Immature natural killer cell (primary cell): ENCODE measurements at regions not wholly inside any gene's neighbourhood (a gene's known extent, or its start where the extent isn't known, plus 50 kb on each side); places are given as distances from the start of the nearest gene placed in this dataset.

Experiments used
- DNase-seq, 3 donors: peaks; one replicate each; pipeline ENCODE4 v3.0.0; 2022; ENCODE audit warnings: mixed read lengths in 1 of 3
- H3K27ac Mint-ChIP-seq, 6 donors: one replicate each; pipeline ENCODE4 v1.8.0; 2020; ENCODE audit warnings: mixed read lengths in 6 of 6, mild to moderate bottlenecking in 5 of 6, inconsistent platforms in 4 of 6, moderate library complexity in 3 of 6
- H3K27me3 Mint-ChIP-seq, 3 donors: one replicate each; pipeline ENCODE4 v1.8.0; 2020 to 2021; ENCODE audit warnings: low read depth in 3 of 3, mild to moderate bottlenecking in 3 of 3, mixed read lengths in 3 of 3, moderate library complexity in 3 of 3, inconsistent platforms in 1 of 3
- H3K36me3 Mint-ChIP-seq, 3 donors: one replicate each; pipeline ENCODE4 v1.8.0; 2020; ENCODE audit warnings: mixed read lengths in 3 of 3, inconsistent platforms in 2 of 3, mild to moderate bottlenecking in 2 of 3
- H3K4me1 Mint-ChIP-seq, 2 donors: one replicate each; pipeline ENCODE4 v1.8.0; 2020; ENCODE audit warnings: inconsistent platforms in 2 of 2, mild to moderate bottlenecking in 2 of 2, mixed read lengths in 2 of 2, moderate library complexity in 1 of 2
- H3K4me3 Mint-ChIP-seq, 5 donors: one replicate each; pipeline ENCODE4 v1.8.0; 2020; ENCODE audit warnings: mild to moderate bottlenecking in 5 of 5, mixed read lengths in 5 of 5, inconsistent platforms in 3 of 5, moderate library complexity in 3 of 5
- H3K9me3 Mint-ChIP-seq, 6 donors: one replicate each; pipeline ENCODE4 v1.8.0; 2020; ENCODE audit warnings: mild to moderate bottlenecking in 6 of 6, mixed read lengths in 6 of 6, inconsistent platforms in 4 of 6, moderate library complexity in 3 of 6

DNA sequence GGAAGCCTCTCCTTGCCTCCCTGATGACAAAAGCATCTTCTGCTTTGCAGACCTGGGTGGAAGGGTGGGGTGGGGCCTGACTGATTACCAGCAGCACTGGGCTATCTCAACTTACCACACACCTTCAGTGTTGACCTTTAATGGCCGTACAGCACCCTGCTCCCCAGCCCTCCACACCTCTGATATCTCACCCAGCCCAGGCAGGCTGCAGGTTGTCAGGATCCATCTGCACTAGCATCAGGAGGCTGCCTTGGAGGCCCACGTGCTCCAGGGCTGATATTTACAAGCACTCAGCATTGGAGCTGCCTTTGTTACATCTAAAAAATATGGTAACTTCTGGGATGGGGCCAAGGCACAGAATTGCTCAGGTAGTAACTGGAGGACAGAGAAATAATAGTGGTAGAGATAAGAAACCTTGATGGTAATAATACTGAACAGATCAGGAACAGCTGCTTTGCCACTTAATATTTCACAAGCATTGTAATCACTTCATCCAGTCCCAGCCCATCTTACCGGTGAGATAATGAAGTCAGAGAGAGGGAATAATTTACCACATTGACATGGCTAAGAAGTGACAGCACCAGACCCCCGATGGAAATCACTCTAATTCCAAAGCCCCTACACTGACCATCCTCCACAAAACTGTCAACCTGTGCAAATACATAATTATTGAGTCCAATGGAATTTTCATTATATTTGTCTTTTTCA, 125.2 kb upstream of the RFLNA start:
- Mint-ChIP-seq H3K27me3 (peaks cover 4 to 6% (median 4%) of the 10 kb centered on the region in 3 donors), H3K4me1 (no peaks in the 10 kb centered on the region), H3K4me3 (no peak overlapping the region), H3K9me3 (no peaks in the 10 kb centered on the region), H3K27ac (no peak overlapping the region), H3K36me3 (no peaks in the 10 kb centered on the region)
- DNase-seq: no peak

DNA sequence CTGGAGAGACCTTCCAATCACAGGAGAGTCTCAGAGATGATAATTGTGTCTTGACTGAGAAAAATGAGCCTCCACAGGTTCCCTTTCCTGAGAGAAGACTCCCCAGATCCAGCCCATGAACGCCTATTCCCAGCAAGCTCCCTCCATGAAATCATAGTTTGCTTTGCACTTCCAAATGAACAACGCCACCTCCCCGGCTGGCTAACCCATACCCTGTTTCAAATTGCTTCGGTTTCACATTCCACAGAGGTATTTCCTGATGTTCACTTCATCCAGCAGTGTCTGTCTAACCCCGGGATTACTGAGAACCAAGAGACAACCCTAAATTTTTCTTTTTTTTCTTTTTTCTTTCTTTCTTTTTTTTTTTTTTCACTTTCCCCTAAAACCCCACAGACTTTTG, 124.1 kb upstream of the RFLNA start:
- Mint-ChIP-seq H3K4me1 (no peaks in the 10 kb centered on the region), H3K36me3 (no peaks in the 10 kb centered on the region), H3K4me3 (no peak overlapping the region), H3K27ac (no peak overlapping the region), H3K9me3 (no peaks in the 10 kb centered on the region), H3K27me3 (peaks cover 4 to 6% (median 4%) of the 10 kb centered on the region in 3 donors)
- no peak for DNase-seq

DNA sequence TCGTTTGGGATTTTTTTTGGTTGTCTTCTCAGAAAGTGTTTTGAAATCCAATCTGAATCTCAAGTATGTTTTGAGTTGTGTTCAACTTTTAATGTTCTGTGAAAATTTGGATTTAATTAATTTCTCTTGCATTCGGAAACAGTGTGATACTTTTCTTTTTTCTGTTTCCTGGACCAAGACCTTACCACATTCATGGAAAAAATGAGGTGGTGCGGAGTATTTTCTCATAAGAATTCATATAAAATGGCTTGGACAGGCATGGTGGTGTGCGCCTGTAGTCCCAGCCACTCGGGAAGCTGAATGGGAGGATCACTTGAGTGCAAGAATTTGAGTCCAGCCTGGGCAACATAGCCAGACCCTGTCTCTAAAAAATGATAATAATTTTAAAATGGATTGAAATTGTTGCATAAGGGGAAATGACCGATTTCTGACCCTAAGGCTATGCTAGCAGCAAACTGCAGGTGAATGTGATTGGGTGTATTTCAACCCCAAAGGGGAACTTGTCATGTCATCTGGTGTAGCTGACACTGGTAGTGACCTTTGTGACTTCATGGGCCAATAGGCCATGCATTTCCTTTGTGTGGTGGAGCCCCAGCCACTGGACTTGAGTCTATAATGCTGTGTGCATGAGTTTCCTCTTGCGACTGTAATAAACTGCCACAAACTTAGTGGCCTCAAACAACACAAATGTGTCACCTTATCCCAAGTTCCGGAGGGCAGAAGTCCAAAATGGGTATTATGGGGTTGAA, 123.5 kb upstream of the RFLNA start:
- Mint-ChIP-seq H3K27ac (no peak overlapping the region), H3K9me3 (no peaks in the 10 kb centered on the region), H3K4me3 (no peak overlapping the region), H3K27me3 (peaks cover 4 to 6% (median 4%) of the 10 kb centered on the region in 3 donors), H3K4me1 (no peaks in the 10 kb centered on the region), H3K36me3 (no peaks in the 10 kb centered on the region)
- DNase-seq: no peak

DNA sequence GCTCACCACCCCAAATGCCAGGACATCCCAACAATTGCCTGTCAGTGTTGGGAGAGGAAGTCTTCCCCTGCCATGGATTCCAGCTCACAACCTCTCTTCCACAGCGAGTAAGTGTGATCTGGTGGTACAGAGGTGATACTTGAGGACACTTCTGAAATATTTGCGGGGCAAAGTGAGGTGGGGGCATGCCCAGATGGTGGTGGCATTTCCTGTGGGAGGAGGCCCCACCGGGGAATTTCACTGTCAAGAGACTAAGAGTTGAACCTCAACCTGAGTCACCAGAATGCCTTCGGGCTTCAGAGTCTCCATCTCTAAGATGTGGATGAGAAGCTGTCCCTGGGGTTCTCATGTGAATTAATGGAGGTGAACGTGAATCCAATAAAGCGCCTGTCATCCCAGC, 122.3 kb upstream of the RFLNA start:
- H3K9me3 Mint-ChIP-seq: no peaks in the 10 kb centered on the region
- H3K27me3 Mint-ChIP-seq: peaks cover 2 to 6% (median 4%) of the 10 kb centered on the region in 3 donors
- no peak overlapping the region for H3K4me3 Mint-ChIP-seq
- no peaks in the 10 kb centered on the region for H3K36me3 Mint-ChIP-seq
- no peak for DNase-seq
- no peaks in the 10 kb centered on the region for H3K4me1 Mint-ChIP-seq
- H3K27ac Mint-ChIP-seq: no peak overlapping the region

DNA sequence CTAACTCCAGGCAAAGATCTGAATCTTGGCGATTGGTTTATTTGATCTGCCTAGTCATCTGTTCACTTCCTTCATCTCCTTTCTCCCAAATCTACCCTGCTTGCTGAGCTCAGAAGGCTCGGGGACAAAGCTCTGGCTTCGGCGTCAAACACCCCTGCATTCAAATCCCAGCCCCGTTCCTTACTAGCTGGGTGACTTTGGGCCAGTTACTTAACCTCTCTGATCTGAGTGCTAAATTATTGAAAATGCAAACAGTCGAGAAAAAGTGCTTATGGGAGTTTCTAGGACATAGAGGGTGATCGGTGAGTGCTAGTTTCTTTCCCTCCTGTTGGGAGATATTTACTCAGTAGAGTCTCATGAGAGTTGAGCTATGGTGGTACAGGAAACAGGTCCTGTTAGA, 121.2 kb upstream of the RFLNA start:
- no peak for DNase-seq
- Mint-ChIP-seq H3K9me3 (no peaks in the 10 kb centered on the region), H3K27me3 (peaks cover 2 to 10% (median 2%) of the 10 kb centered on the region in 3 donors), H3K27ac (no peak overlapping the region), H3K36me3 (no peaks in the 10 kb centered on the region), H3K4me3 (no peak overlapping the region), H3K4me1 (no peaks in the 10 kb centered on the region)

DNA sequence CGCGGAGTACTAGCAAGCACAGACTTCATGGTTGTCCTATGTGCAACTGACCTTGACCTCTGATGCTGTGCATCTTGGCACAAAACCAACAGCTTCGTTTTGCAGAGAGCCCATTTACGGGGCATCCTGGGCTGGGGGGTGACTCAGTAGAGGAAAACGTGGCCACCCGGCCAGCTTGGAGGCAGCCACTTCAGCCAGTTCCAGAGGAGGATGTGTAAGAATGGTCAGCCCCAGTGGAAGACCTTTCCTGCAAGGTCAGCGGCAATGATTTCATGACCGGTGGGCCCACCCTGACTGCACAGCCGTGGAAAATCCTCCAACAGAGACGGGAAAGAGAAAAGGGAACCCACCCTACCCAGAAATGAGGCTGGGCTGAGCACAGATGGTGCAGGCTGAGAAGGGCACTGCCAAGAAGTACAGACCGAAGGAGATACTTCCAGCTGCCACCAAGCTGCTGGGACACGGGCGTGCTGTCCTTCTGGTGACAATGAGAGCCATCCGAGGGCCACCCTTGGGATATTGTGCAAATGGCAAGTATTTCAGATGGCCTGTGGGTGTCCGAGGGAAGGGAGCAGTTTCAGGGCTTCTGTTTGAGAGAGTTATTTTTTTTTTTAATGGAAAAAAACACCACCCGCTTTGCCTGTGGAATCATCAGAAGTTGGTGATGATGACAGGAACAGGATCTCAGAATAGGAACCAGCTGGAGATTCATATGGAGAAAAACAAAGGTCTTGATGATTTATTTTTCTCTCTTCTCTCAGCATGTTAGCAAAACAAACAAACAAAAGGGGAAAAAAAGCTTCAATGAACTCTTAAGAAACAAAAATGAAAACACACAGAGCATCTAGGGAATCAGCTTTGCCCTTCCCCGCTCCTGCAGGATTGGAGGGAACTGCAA, 120.2 kb upstream of the RFLNA start:
- Mint-ChIP-seq H3K36me3 (no peaks in the 10 kb centered on the region), H3K4me3 (no peak overlapping the region), H3K27me3 (peaks cover 2 to 10% (median 2%) of the 10 kb centered on the region in 3 donors), H3K9me3 (no peaks in the 10 kb centered on the region), H3K4me1 (no peaks in the 10 kb centered on the region), H3K27ac (no peak overlapping the region)
- DNase-seq: no peak

DNA sequence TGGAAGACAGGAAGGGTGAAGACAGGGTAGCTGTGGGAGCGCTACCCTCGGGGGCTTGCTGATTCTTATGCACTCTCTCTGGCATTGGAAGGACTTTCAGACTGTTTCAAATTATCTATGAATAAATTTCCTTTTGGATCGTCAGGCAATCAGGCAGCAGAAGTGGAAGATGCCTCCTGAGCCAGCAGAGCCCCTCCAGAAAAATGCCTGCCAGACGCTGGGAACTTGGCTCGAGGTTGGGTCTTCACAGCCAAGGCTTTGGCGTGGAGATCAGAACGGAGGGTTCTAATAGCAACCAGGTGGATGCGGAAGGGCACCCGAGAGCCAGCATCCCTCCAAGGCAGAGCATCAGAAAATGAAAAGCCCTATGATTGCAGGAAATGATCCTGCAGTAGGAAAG, 119.2 kb upstream of the RFLNA start:
- Mint-ChIP-seq H3K36me3 (no peaks in the 10 kb centered on the region), H3K4me3 (no peak overlapping the region), H3K9me3 (no peaks in the 10 kb centered on the region), H3K27me3 (peaks cover 0 to 10% (median 4%) of the 10 kb centered on the region in 3 donors), H3K27ac (no peak overlapping the region), H3K4me1 (no peaks in the 10 kb centered on the region)
- no peak for DNase-seq

DNA sequence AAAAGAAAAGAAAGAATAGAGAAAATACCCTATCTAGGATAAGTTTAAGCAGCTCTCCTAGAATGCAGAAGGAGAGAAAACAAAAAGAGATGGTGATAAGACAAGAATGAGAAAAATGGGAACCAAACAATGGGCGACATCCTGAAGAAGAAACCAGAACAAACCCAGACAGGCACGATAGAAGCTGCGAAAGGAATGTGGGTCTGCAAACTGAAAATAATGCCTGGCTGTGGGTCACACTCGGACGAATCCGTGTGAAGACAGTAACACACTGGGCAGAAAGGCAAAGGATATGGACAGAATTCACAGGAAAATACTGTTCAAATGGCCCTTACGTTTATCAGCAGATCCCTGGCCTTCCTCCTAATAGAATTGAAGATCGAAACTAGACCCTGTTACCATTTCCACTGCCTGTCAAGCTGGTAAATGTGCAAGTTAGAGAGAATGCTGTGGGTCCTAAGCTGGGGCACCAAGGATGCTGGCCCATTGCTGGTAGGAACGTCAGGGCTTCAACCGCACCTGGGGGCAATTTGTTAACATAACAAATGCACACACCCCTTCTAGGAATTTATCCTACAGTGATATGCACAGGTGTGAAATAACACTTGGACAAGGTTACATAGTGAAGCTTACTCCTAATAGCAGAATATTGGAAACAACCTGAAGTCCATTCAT, 117.5 kb upstream of the RFLNA start:
- Mint-ChIP-seq H3K27ac (no peak overlapping the region), H3K27me3 (peaks cover 0 to 8% (median 2%) of the 10 kb centered on the region in 3 donors), H3K9me3 (no peaks in the 10 kb centered on the region)

DNA sequence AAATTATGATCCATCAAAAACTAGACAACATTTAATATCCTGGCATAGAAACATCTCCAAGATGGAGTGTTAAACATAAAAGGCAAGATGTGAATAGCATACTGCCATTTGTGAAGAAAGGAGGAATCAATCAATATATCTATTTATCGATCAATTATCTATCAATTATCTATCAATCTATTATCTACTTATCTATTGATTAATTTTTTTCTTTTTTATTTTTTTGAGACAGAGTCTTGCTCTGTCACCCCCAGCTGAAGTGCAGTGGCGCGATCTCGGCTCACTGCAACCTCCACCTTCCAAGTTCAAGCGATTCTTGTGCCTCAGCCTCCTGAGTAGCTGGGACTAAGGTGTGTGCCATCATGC, 117.0 kb upstream of the RFLNA start:
- Mint-ChIP-seq H3K4me1 (no peaks in the 10 kb centered on the region), H3K27me3 (peaks cover 0 to 8% (median 2%) of the 10 kb centered on the region in 3 donors), H3K36me3 (no peaks in the 10 kb centered on the region), H3K27ac (no peak overlapping the region), H3K4me3 (no peak overlapping the region), H3K9me3 (no peaks in the 10 kb centered on the region)
- no peak for DNase-seq

More for the DNA sequence above, 117.5 kb upstream of the RFLNA start:
- Mint-ChIP-seq H3K4me1 (no peaks in the 10 kb centered on the region), H3K4me3 (no peak overlapping the region), H3K36me3 (no peaks in the 10 kb centered on the region)
- no peak for DNase-seq

DNA sequence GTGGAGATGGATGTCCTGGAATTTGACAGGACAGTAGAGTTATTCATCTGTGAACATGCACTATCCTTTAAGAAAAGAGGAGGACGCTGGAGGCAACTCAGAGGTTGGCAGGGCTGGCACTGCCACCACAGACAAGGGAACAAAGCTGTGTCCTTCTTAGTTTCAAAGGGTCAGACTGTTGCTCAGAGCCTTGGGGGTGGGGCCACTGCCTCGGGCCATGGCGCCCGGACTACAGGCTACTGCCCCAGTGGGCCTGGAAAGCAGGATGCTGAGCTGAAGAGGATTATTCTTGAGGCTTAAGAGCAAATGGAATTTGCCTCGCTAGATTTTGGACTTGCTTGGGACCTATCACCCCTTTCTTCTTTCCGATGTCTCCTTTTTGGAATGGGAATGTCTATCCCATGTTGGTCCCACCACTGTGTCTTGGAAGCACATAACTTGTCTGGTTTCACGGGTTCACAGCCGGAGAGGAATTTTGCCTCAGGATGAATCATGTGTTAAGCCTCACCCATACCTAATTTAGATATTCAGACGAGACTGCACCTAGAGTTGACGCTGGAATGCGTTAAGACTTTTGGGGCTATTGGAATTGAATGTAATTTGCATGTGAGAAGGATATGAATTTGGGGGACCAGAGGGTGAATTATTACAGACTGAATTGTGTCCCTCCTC, 114.8 kb upstream of the RFLNA start:
- no peaks in the 10 kb centered on the region for H3K36me3 Mint-ChIP-seq
- no peak overlapping the region for H3K27ac Mint-ChIP-seq
- no peak overlapping the region for H3K4me3 Mint-ChIP-seq
- no peak for DNase-seq
- H3K27me3 Mint-ChIP-seq: peaks cover 1 to 4% (median 2%) of the 10 kb centered on the region in 3 donors
- no peaks in the 10 kb centered on the region for H3K4me1 Mint-ChIP-seq
- no peaks in the 10 kb centered on the region for H3K9me3 Mint-ChIP-seq

DNA sequence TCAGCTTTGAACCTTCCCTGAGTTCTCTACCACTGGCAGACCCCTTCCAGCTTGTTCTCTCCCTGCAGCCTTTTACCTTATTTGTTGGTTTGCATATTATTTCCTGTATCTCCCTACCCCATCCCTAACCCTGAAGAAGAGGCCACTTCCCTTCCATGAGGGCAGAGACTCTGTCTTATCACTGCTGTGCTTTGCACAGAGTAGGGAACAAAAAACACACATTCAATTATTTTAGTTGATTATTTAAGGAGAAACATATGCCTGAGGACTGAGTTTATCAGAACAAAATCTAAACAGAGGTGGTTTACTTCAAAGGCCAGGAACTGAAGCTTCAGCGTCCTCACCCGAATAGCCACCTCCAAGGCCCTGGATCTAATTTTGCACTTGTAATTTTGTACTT, 111.7 kb upstream of the RFLNA start:
- H3K9me3 Mint-ChIP-seq: no peaks in the 10 kb centered on the region
- H3K4me3 Mint-ChIP-seq: no peak overlapping the region
- H3K36me3 Mint-ChIP-seq: no peaks in the 10 kb centered on the region
- no peak overlapping the region for H3K27ac Mint-ChIP-seq
- H3K4me1 Mint-ChIP-seq: no peaks in the 10 kb centered on the region
- no peak for DNase-seq
- H3K27me3 Mint-ChIP-seq: peaks cover 1 to 3% (median 2%) of the 10 kb centered on the region in 3 donors

DNA sequence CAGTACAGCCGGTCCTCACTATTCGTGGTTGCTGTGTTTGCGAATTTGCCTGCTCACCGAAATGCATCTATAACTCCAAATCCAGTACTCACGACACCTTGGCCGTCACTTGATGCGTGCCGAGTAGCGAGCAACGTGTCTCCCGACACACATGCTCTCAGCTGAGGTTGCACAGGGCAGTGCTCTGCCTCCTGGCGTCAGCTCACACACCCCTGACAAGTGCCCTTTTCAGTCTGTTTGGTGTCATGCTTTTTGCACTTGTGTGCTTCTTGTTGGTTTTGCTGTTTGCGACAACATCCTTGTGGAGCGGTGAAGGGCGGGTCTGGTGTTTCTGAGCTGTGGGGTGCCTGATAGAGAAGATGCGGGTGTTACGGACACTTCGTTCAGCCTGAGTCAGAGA, 110.4 kb upstream of the RFLNA start:
- no peak overlapping the region for H3K27ac Mint-ChIP-seq
- DNase-seq: no peak
- H3K4me3 Mint-ChIP-seq: no peak overlapping the region
- peaks cover 0 to 3% (median 1%) of the 10 kb centered on the region in 3 donors for H3K27me3 Mint-ChIP-seq
- H3K36me3 Mint-ChIP-seq: no peaks in the 10 kb centered on the region
- H3K9me3 Mint-ChIP-seq: no peaks in the 10 kb centered on the region
- H3K4me1 Mint-ChIP-seq: no peaks in the 10 kb centered on the region

DNA sequence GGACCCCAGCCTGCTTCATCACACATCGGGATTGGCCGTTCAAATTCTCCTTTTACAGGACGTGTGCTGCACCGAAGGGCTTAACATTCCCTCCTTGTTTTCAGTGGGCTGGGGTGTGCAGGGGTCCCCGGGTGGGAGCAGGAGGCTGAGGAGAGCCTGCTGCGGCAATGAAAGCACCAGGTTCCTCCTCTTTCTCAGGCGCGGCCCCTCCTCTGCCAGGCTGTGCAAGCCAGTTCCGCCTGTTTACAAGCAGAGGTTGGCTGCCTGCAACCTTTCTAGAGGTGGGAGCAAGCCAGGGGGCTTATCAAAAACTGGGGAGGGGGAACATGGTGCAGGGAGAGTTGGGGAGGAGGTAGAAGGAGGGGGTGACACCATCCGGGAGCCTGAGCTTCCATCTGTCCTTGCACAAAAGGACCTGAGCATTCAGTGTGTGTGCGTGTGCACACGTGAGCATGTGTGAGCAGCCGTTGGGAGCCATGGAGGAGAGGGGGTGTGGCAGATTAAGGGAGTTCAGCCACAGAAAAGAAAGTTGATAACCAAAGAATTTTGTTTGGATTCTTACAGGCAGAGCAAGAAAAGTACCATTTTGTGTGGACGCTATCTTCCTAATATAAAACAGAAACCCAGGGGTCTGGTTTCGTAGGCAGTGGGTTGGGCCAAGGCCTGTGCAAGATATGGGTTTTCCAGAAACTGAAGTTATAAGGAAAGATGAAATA, 108.8 kb upstream of the RFLNA start:
- H3K36me3 Mint-ChIP-seq: no peaks in the 10 kb centered on the region
- H3K27me3 Mint-ChIP-seq: peaks cover 0 to 2% (median 1%) of the 10 kb centered on the region in 3 donors
- H3K4me3 Mint-ChIP-seq: no peak overlapping the region
- no peaks in the 10 kb centered on the region for H3K4me1 Mint-ChIP-seq
- no peaks in the 10 kb centered on the region for H3K9me3 Mint-ChIP-seq
- no peak overlapping the region for H3K27ac Mint-ChIP-seq
- DNase-seq: no peak
